ENCODE measurements at regions not wholly inside any gene's neighbourhood (a gene's known extent, or its start where the extent isn't known, plus 50 kb on each side); places are given as distances from the start of the nearest gene placed in this dataset.

- no peak overlapping the region for H3K27ac Mint-ChIP-seq (ENCODE audit: unreplicated experiment)
- no peaks in the 10 kb centered on the region for H3K36me3 Mint-ChIP-seq (ENCODE audit: low read depth)
- no peaks in the 10 kb centered on the region for H3K4me1 Mint-ChIP-seq (ENCODE audit: low read depth)
- H3K9me3 Mint-ChIP-seq (ENCODE audit: low read depth): no peaks in the 10 kb centered on the region
- H3K4me3 Mint-ChIP-seq (ENCODE audit: unreplicated experiment): no peak overlapping the region
- H3K27me3 Mint-ChIP-seq (ENCODE audit: low read depth): peaks cover 17% of the 10 kb centered on the region
- TF ChIP-seq CTCF (IDR thresholded peaks at IDR 0.05): no peak
- no peak for DNase-seq (ENCODE audit: low spot score)
Observed at GRCh38 chr11:134710861-134711407, 298.9 kb upstream of the B3GAT1 start.

GRCh38 chr11:134705858-134706257 lies 293.8 kb upstream of the B3GAT1 start:
- DNase-seq (ENCODE audit: low spot score): no peak
- H3K9me3 Mint-ChIP-seq (ENCODE audit: low read depth): no peaks in the 10 kb centered on the region
- no peaks in the 10 kb centered on the region for H3K4me1 Mint-ChIP-seq (ENCODE audit: low read depth)
- TF ChIP-seq CTCF (IDR thresholded peaks at IDR 0.05): no peak
- H3K36me3 Mint-ChIP-seq (ENCODE audit: low read depth): no peaks in the 10 kb centered on the region
- peaks cover 14% of the 10 kb centered on the region for H3K27me3 Mint-ChIP-seq (ENCODE audit: low read depth)
- H3K4me3 Mint-ChIP-seq (ENCODE audit: unreplicated experiment): no peak overlapping the region
- no peak overlapping the region for H3K27ac Mint-ChIP-seq (ENCODE audit: unreplicated experiment)

- Mint-ChIP-seq H3K4me3 (ENCODE audit: unreplicated experiment) (no peak overlapping the region), H3K27me3 (ENCODE audit: low read depth) (peaks cover 17% of the 10 kb centered on the region)
- TF ChIP-seq CTCF (IDR thresholded peaks at IDR 0.05): no peak
Observed at GRCh38 chr11:134702827-134703226, 290.8 kb upstream of the B3GAT1 start.

GRCh38 chr11:134701564-134702165 lies 289.6 kb upstream of the B3GAT1 start:
- Mint-ChIP-seq H3K27me3 (ENCODE audit: low read depth) (peaks cover 16% of the 10 kb centered on the region), H3K9me3 (ENCODE audit: low read depth) (no peaks in the 10 kb centered on the region), H3K36me3 (ENCODE audit: low read depth) (no peaks in the 10 kb centered on the region), H3K4me1 (ENCODE audit: low read depth) (no peaks in the 10 kb centered on the region), H3K27ac (ENCODE audit: unreplicated experiment) (no peak overlapping the region), H3K4me3 (ENCODE audit: unreplicated experiment) (no peak overlapping the region)
- no peak for DNase-seq (ENCODE audit: low spot score)
- TF ChIP-seq CTCF (IDR thresholded peaks at IDR 0.05): no peak

More at GRCh38 chr11:134702827-134703226, 290.8 kb upstream of the B3GAT1 start:
- Mint-ChIP-seq H3K27ac (ENCODE audit: unreplicated experiment) (no peak overlapping the region), H3K36me3 (ENCODE audit: low read depth) (no peaks in the 10 kb centered on the region), H3K9me3 (ENCODE audit: low read depth) (no peaks in the 10 kb centered on the region), H3K4me1 (ENCODE audit: low read depth) (no peaks in the 10 kb centered on the region)
- no peak for DNase-seq (ENCODE audit: low spot score)

GRCh38 chr11:134700101-134700640 lies 288.1 kb upstream of the B3GAT1 start:
- no peak for TF ChIP-seq CTCF (IDR thresholded peaks at IDR 0.05)
- Mint-ChIP-seq H3K36me3 (ENCODE audit: low read depth) (no peaks in the 10 kb centered on the region), H3K4me3 (ENCODE audit: unreplicated experiment) (no peak overlapping the region), H3K4me1 (ENCODE audit: low read depth) (no peaks in the 10 kb centered on the region), H3K9me3 (ENCODE audit: low read depth) (no peaks in the 10 kb centered on the region), H3K27me3 (ENCODE audit: low read depth) (peaks cover 16% of the 10 kb centered on the region), H3K27ac (ENCODE audit: unreplicated experiment) (no peak overlapping the region)
- no peak for DNase-seq (ENCODE audit: low spot score)

All from chondrocyte (in vitro differentiated cells).